ENCODE measurements at regions not wholly inside any gene's neighbourhood (a gene's known extent, or its start where the extent isn't known, plus 50 kb on each side); places are given as distances from the start of the nearest gene placed in this dataset.

- TF ChIP-seq CTCF (IDR thresholded peaks at IDR 0.05) (no peak), SIN3A (IDR thresholded peaks at IDR 0.05; ENCODE audit: borderline replicate concordance, insufficient read depth, low read depth, low read length) (no peak)
Measured at GRCh38 chr17:71655542-71655941, 465.3 kb upstream of the SOX9 start.

All from Panc1 (cell line).